Neuronal stem cell (in vitro differentiated cells): ENCODE measurements at regions not wholly inside any gene's neighbourhood (a gene's known extent, or its start where the extent isn't known, plus 50 kb on each side); places are given as distances from the start of the nearest gene placed in this dataset.

Source experiments
- DNase-seq: peaks from one replicate; pipeline ENCODE4 v3.0.0-alpha.2; 2013; ENCODE audit warnings: low spot score
- H2AFZ ChIP-seq: one replicate; pipeline ENCODE4 v1.6.1; 2013; ENCODE audit warnings: mild to moderate bottlenecking, low read length, inconsistent platforms
- H2AK5ac ChIP-seq: 2 replicates; pipeline ENCODE4 v1.6.1; 2013; ENCODE audit warnings: low read depth, mild to moderate bottlenecking, inconsistent platforms, low read length, moderate library complexity, mixed read lengths
- H2BK120ac ChIP-seq: 2 replicates; pipeline ENCODE4 v1.6.1; 2013; ENCODE audit warnings: low read depth, mild to moderate bottlenecking, inconsistent platforms, low read length, moderate library complexity, mixed read lengths
- H2BK12ac ChIP-seq: one replicate; pipeline ENCODE4 v1.6.1; 2013; ENCODE audit warnings: low read length, inconsistent platforms
- H2BK15ac ChIP-seq: 2 replicates; pipeline ENCODE4 v1.6.1; 2013; ENCODE audit warnings: mild to moderate bottlenecking, low read length, inconsistent platforms, mixed read lengths
- H2BK5ac ChIP-seq: one replicate; pipeline ENCODE4 v1.6.1; 2013; ENCODE audit warnings: inconsistent platforms, mild to moderate bottlenecking, low read length, moderate library complexity
- H3K14ac ChIP-seq: one replicate; pipeline ENCODE4 v1.6.1; 2013; ENCODE audit warnings: low read length, inconsistent platforms
- H3K18ac ChIP-seq: 2 replicates; pipeline ENCODE4 v1.6.1; 2013; ENCODE audit warnings: low read length, inconsistent platforms
- H3K23ac ChIP-seq: 2 replicates; pipeline ENCODE4 v1.6.1; 2013; ENCODE audit warnings: low read depth, mild to moderate bottlenecking, mixed read lengths, low read length, inconsistent platforms; ENCODE audit not compliant: poor library complexity
- H3K27ac ChIP-seq: replicated peaks from 3 replicates; pipeline ENCODE4 v1.5.1; 2013; ENCODE audit warnings: low read length, inconsistent platforms
- H3K27me3 ChIP-seq, 3 experiments: 2 replicates each; pipeline ENCODE4 v1.6.1; 2013; ENCODE audit warnings: low read length in 3 of 3, mild to moderate bottlenecking in 2 of 3, inconsistent platforms in 1 of 3, low read depth in 1 of 3, mixed read lengths in 1 of 3, moderate library complexity in 1 of 3; ENCODE audit not compliant: control insufficient read depth in 3 of 3, insufficient read depth in 3 of 3
- H3K36me3 ChIP-seq, 2 donors: replicated peaks in 1 of 2; 2 replicates each; pipeline ENCODE4 v1.6.1; 2013; ENCODE audit warnings: low read length in 2 of 2; ENCODE audit not compliant: control insufficient read depth in 2 of 2, insufficient read depth in 2 of 2
- H3K4ac ChIP-seq: 2 replicates; pipeline ENCODE4 v1.6.1; 2013; ENCODE audit warnings: inconsistent platforms, mild to moderate bottlenecking, low read length, moderate library complexity
- H3K4me1 ChIP-seq, 2 donors: 1 replicate in 1 of 2; 2 replicates in 1 of 2; pipeline ENCODE4 v1.6.1; 2013; ENCODE audit warnings: low read length in 2 of 2, low read depth in 1 of 2; ENCODE audit not compliant: control insufficient read depth in 2 of 2, insufficient read depth in 1 of 2
- H3K4me2 ChIP-seq: one replicate; pipeline ENCODE4 v1.6.1; 2013; ENCODE audit warnings: mild to moderate bottlenecking, low read length, inconsistent platforms; ENCODE audit not compliant: insufficient read depth, poor library complexity, severe bottlenecking
- H3K4me3 ChIP-seq, 2 donors: 2 replicates each; pipeline ENCODE4 v1.5.1; 2013; ENCODE audit warnings: low read length in 2 of 2, mild to moderate bottlenecking in 2 of 2, inconsistent platforms in 1 of 2, moderate library complexity in 1 of 2
- H3K79me1 ChIP-seq: one replicate; pipeline ENCODE4 v1.6.1; 2013; ENCODE audit warnings: low read depth, mild to moderate bottlenecking, inconsistent platforms, low read length, moderate library complexity
- H3K9ac ChIP-seq: one replicate; pipeline ENCODE4 v1.6.1; 2013; ENCODE audit warnings: mild to moderate bottlenecking, low read depth, low read length, inconsistent platforms; ENCODE audit not compliant: poor library complexity
- H3K9me3 ChIP-seq, 2 donors: replicated peaks in 1 of 2; 2 replicates each; pipeline versions ENCODE3 to v1.6.1; 2013; ENCODE audit warnings: low read length in 2 of 2, mild to moderate bottlenecking in 2 of 2, inconsistent platforms in 1 of 2, low read depth in 1 of 2, mixed read lengths in 1 of 2, moderate library complexity in 1 of 2; ENCODE audit not compliant: control insufficient read depth in 2 of 2, insufficient read depth in 1 of 2
- H4K8ac ChIP-seq: one replicate; pipeline ENCODE4 v1.6.1; 2013; ENCODE audit warnings: low read depth, mild to moderate bottlenecking, inconsistent platforms, low read length, moderate library complexity
- H4K91ac ChIP-seq: one replicate; pipeline ENCODE4 v1.6.1; 2013; ENCODE audit warnings: low read length, low read depth, mild to moderate bottlenecking, inconsistent platforms; ENCODE audit not compliant: poor library complexity
- WGBS, 2 donors: extraction: QIAGEN DNeasy Blood & Tissue Kit; methylation state at CpG; one replicate each; pipeline ENCODE4 v1.1.7; 2013; ENCODE audit warnings: missing lambda C conversion rate in 2 of 2, mixed read lengths in 1 of 2; ENCODE audit not compliant: insufficient read length in 2 of 2, insufficient replicate concordance in 1 of 2; ENCODE audit errors: extremely low coverage in 2 of 2; 5-methylcytosine and 5-hydroxymethylcytosine counted together

GRCh38 chr1:4312024-4312423 is 342.4 kb upstream of the AJAP1 start:
- no peak overlapping the region for H2BK12ac ChIP-seq
- no peak overlapping the region for H3K23ac ChIP-seq
- no peaks in the 10 kb centered on the region for H3K36me3 ChIP-seq
- no peak overlapping the region for H2BK120ac ChIP-seq
- H3K14ac ChIP-seq = no peak overlapping the region
- H3K4ac ChIP-seq = no peak overlapping the region
- DNase-seq = no peak
- H2AK5ac ChIP-seq = no peak overlapping the region
- no peak overlapping the region for H4K8ac ChIP-seq
- no peak overlapping the region for H3K4me3 ChIP-seq
- H3K9me3 ChIP-seq = peaks cover 0 to 4% of the 10 kb centered on the region in 2 donors
- no peak overlapping the region for H3K27ac ChIP-seq
- no peaks in the 10 kb centered on the region for H3K4me1 ChIP-seq
- H3K18ac ChIP-seq = no peak overlapping the region
- H2BK15ac ChIP-seq = no peak overlapping the region
- H2BK5ac ChIP-seq = no peak overlapping the region
- H3K4me2 ChIP-seq = no peak overlapping the region
- H4K91ac ChIP-seq = no peak overlapping the region
- H2AFZ ChIP-seq = no peak overlapping the region
- no peaks in the 10 kb centered on the region for H3K27me3 ChIP-seq
- no CpG with 5 or more reads among the region's 6 CpGs for WGBS, 2 donors
- no peaks in the 10 kb centered on the region for H3K79me1 ChIP-seq
- no peak overlapping the region for H3K9ac ChIP-seq

- Histone ChIP-seq H2BK12ac (no peak overlapping the region), H2BK15ac (no peak overlapping the region), H3K4ac (no peak overlapping the region), H3K23ac (no peak overlapping the region), H3K4me1 (peaks cover 0 to 15% of the 10 kb centered on the region in 2 donors), H3K4me3 (no peak overlapping the region), H2BK120ac (no peak overlapping the region), H2AFZ (no peak overlapping the region), H3K27ac (no peak overlapping the region), H3K14ac (no peak overlapping the region), H3K36me3 (no peaks in the 10 kb centered on the region), H2BK5ac (no peak overlapping the region), H4K91ac (no peak overlapping the region), H3K79me1 (no peaks in the 10 kb centered on the region), H3K4me2 (no peak overlapping the region), H3K18ac (no peak overlapping the region), H4K8ac (no peak overlapping the region), H2AK5ac (no peak overlapping the region), H3K27me3 (no peaks in the 10 kb centered on the region), H3K9me3 (peaks cover 0 to 4% of the 10 kb centered on the region in 2 donors), H3K9ac (no peak overlapping the region)
- no peak for DNase-seq
- no CpG with 5 or more reads among the region's 4 CpGs for WGBS, 2 donors
Measured at GRCh38 chr1:4315202-4315601, 339.2 kb upstream of the AJAP1 start.

DNA sequence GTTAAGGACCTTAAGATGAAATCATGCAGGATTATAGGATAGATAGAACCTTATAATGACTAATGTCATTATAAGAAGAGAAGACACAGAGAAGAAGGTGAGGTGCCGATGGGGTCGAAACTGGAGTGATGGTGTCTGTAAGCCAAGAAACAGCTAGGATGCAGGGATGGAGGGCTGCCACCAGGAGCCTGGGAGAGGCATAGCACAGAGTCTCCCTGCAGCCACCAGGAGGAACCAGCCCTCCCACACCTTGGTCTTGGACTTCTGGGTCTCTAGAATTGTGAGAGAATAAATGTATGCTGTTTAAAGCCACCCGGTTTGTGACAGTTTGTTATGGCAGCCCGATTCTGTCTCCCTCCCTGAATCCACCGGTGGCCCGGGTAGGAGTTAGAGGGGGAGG is 337.2 kb upstream of the AJAP1 start:
- H3K4me1 ChIP-seq = peaks cover 0 to 17% of the 10 kb centered on the region in 2 donors
- H3K9ac ChIP-seq = no peak overlapping the region
- no peak for DNase-seq
- no peak overlapping the region for H3K4me3 ChIP-seq
- peaks cover 0 to 2% of the 10 kb centered on the region in 2 donors for H3K9me3 ChIP-seq
- H3K23ac ChIP-seq = no peak overlapping the region
- no peak overlapping the region for H3K14ac ChIP-seq
- H2BK5ac ChIP-seq = no peak overlapping the region
- no peak overlapping the region for H4K8ac ChIP-seq
- no peak overlapping the region for H3K27ac ChIP-seq
- no peak overlapping the region for H3K4ac ChIP-seq
- H2BK120ac ChIP-seq = no peak overlapping the region
- no peak overlapping the region for H3K18ac ChIP-seq
- no peaks in the 10 kb centered on the region for H3K36me3 ChIP-seq
- no peak overlapping the region for H2AK5ac ChIP-seq
- no peak overlapping the region for H3K4me2 ChIP-seq
- no CpG with 5 or more reads among the region's 6 CpGs for WGBS, 2 donors
- no peak overlapping the region for H4K91ac ChIP-seq
- no peak overlapping the region for H2BK12ac ChIP-seq
- no peak overlapping the region for H2AFZ ChIP-seq
- H3K27me3 ChIP-seq = no peaks in the 10 kb centered on the region
- no peak overlapping the region for H2BK15ac ChIP-seq
- no peaks in the 10 kb centered on the region for H3K79me1 ChIP-seq

GRCh38 chr1:4318720-4319119 is 335.7 kb upstream of the AJAP1 start:
- Histone ChIP-seq H2BK5ac (no peak overlapping the region), H3K23ac (no peak overlapping the region), H3K27ac (no peak overlapping the region), H3K27me3 (no peaks in the 10 kb centered on the region), H2BK15ac (no peak overlapping the region), H3K4me3 (no peak overlapping the region), H3K79me1 (no peaks in the 10 kb centered on the region), H2AFZ (no peak overlapping the region), H2BK120ac (no peak overlapping the region), H3K18ac (peak overlapping the region; percentile 15), H3K4me2 (no peak overlapping the region), H3K9me3 (no peaks in the 10 kb centered on the region), H3K4me1 (peaks cover 0 to 17% of the 10 kb centered on the region in 2 donors), H4K8ac (no peak overlapping the region), H2AK5ac (no peak overlapping the region), H2BK12ac (no peak overlapping the region), H3K9ac (no peak overlapping the region), H4K91ac (no peak overlapping the region), H3K14ac (no peak overlapping the region), H3K4ac (no peak overlapping the region), H3K36me3 (no peaks in the 10 kb centered on the region)
- DNase-seq = no peak
- no CpG with 5 or more reads among the region's 8 CpGs for WGBS, 2 donors
